Fibroblast of mammary gland (primary cell): ENCODE measurements at regions not wholly inside any gene's neighbourhood (a gene's known extent, or its start where the extent isn't known, plus 50 kb on each side); places are given as distances from the start of the nearest gene placed in this dataset.
A peak's percentile ranks its signal among the peaks of the same experiment; 100 is the strongest.

Experiments used
- DNase-seq: peaks from one replicate; pipeline ENCODE4 v3.0.0-alpha.2; 2010; ENCODE audit warnings: low read depth
- H3K4me3 ChIP-seq: 2 replicates; pipeline ENCODE4 v1.5.1; 2011; ENCODE audit warnings: low read depth, mild to moderate bottlenecking, low read length, moderate library complexity; ENCODE audit not compliant: control insufficient read depth
- CTCF ChIP-seq: conservative IDR thresholded peaks from 2 replicates; pipeline ENCODE4 v1.5.1; 2011; ENCODE audit warnings: low read depth, low read length, inconsistent platforms; ENCODE audit not compliant: control insufficient read depth, insufficient read depth

- no peak for DNase-seq
- no peak for TF ChIP-seq CTCF
- H3K4me3 ChIP-seq, result no peak overlapping the region
Observed at GRCh38 chr17:65332779-65333178, 195.6 kb downstream of the RGS9 start.

DNA sequence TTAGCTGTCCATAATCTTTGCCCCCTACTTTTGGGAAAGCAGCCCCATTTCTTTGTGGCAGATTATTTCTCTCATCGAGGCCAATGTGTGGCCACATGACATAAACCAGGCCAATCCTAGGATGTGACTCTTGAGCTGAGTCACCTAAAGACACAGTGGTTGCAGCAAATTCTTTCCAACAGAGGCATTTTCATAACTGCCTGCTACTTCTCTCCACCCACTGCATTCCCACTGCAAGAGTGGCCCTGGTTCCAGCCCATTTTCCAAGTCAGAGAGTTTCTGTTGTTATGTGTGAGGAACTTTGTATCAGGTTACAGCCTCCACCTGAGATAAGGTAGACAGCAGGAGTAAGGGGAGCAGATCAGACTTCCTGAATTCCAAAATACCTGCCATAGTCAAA is 195.2 kb downstream of the RGS9 start:
- H3K4me3 ChIP-seq, result no peak overlapping the region
- TF ChIP-seq CTCF, result no peak
- peak; percentile 61 for DNase-seq

DNA sequence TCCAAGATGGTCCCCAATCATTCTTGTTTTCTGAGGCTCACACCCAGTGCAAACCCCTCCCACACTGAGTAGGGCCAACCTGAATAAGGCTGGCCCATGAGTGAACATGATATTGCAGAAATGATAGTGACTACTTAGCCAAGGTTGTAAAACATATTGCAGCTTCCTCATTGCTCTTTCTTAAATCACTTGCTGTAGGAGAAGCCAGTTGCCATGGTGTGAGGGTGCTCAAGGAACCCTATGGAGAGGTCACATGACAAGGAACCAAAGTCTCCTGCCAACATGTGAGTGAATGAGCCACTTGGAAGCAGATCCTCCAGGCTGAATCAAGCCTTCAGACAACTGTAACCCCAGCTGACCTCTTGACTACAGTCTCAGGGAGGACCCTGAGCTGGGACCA is 191.4 kb downstream of the RGS9 start:
- no peak for TF ChIP-seq CTCF
- no peak for DNase-seq
- H3K4me3 ChIP-seq, result no peak overlapping the region

GRCh38 chr17:65324611-65325342 is 187.6 kb downstream of the RGS9 start:
- TF ChIP-seq CTCF, result no peak
- H3K4me3 ChIP-seq, result no peak overlapping the region
- peak; percentile 74 for DNase-seq

DNA sequence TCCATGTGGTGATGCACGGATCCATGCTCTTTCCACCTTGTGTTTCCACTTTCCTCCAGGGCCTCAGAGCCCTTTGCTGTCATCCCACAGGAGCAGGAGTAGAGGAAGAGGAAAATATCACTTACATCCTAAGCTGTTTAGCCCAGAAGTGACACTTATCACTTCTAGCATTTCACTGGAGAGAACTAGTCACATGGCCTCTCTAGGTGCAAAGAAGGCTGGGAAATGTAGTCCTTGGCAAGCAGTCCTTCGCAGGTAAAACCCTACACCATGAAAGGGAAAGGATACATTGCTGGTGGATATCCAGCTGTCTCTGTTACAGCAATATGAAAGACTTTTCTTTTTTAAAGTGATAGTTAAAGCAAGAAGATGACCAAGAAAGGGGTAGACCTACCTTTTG is 185.9 kb downstream of the RGS9 start:
- no peak for TF ChIP-seq CTCF
- no peak overlapping the region for H3K4me3 ChIP-seq
- no peak for DNase-seq

GRCh38 chr17:65320820-65321219 is 183.7 kb downstream of the RGS9 start:
- no peak for DNase-seq
- TF ChIP-seq CTCF, result no peak
- H3K4me3 ChIP-seq, result no peak overlapping the region

- no peak for TF ChIP-seq CTCF
- no peak for DNase-seq
- no peak overlapping the region for H3K4me3 ChIP-seq
Observed at GRCh38 chr17:65314212-65314611, 177.0 kb downstream of the RGS9 start.
